ENCODE measurements at regions not wholly inside any gene's neighbourhood (a gene's known extent, or its start where the extent isn't known, plus 50 kb on each side); places are given as distances from the start of the nearest gene placed in this dataset.
"Not testable (repeated sequence)": the region's sequence is repeated elsewhere in the genome, so short reads cannot be mapped to it uniquely, and the experiment has no call there.

- TF ChIP-seq, protein P1, sequence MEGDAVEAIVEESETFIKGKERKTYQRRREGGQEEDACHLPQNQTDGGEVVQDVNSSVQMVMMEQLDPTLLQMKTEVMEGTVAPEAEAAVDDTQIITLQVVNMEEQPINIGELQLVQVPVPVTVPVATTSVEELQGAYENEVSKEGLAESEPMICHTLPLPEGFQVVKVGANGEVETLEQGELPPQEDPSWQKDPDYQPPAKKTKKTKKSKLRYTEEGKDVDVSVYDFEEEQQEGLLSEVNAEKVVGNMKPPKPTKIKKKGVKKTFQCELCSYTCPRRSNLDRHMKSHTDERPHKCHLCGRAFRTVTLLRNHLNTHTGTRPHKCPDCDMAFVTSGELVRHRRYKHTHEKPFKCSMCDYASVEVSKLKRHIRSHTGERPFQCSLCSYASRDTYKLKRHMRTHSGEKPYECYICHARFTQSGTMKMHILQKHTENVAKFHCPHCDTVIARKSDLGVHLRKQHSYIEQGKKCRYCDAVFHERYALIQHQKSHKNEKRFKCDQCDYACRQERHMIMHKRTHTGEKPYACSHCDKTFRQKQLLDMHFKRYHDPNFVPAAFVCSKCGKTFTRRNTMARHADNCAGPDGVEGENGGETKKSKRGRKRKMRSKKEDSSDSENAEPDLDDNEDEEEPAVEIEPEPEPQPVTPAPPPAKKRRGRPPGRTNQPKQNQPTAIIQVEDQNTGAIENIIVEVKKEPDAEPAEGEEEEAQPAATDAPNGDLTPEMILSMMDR (IDR thresholded peaks at IDR 0.05) = no peak
- H3K27me3 ChIP-seq (ENCODE audit: low read depth) = no peaks in the 10 kb centered on the region
- DNase-seq (no peak), ATAC-seq (no peak)
- no peak overlapping the region for H3K4me3 ChIP-seq
- H3K9me3 ChIP-seq = no peaks in the 10 kb centered on the region
- no peaks in the 10 kb centered on the region for H3K4me1 ChIP-seq
- H3K27ac ChIP-seq = no peak overlapping the region
- intact Hi-C loops (cut with DNase I) = no loop called here
- no peaks in the 10 kb centered on the region for H3K36me3 ChIP-seq
Observed at GRCh38 chr4:91758487-91758886, 545.3 kb upstream of the GRID2 start.

GRCh38 chr4:91764085-91764484 lies 539.7 kb upstream of the GRID2 start:
- intact Hi-C loops (cut with DNase I) = no loop called here
- no peaks in the 10 kb centered on the region for H3K27me3 ChIP-seq (ENCODE audit: low read depth)
- H3K9me3 ChIP-seq = no peaks in the 10 kb centered on the region
- DNase-seq (no peak), ATAC-seq (no peak)
- no peaks in the 10 kb centered on the region for H3K36me3 ChIP-seq
- H3K4me1 ChIP-seq = no peaks in the 10 kb centered on the region
- no peak overlapping the region for H3K27ac ChIP-seq
- TF ChIP-seq, protein P1 (IDR thresholded peaks at IDR 0.05) = no peak
- no peak overlapping the region for H3K4me3 ChIP-seq

GRCh38 chr4:91769912-91770311 lies 533.9 kb upstream of the GRID2 start:
- H3K27ac ChIP-seq = no peak overlapping the region
- H3K36me3 ChIP-seq = no peaks in the 10 kb centered on the region
- no peaks in the 10 kb centered on the region for H3K27me3 ChIP-seq (ENCODE audit: low read depth)
- H3K4me1 ChIP-seq = no peaks in the 10 kb centered on the region
- ATAC-seq (no peak), DNase-seq (no peak)
- intact Hi-C loops (cut with DNase I) = no loop called here
- H3K4me3 ChIP-seq = no peak overlapping the region
- no peaks in the 10 kb centered on the region for H3K9me3 ChIP-seq
- TF ChIP-seq, protein P1 (IDR thresholded peaks at IDR 0.05) = no peak

DNA sequence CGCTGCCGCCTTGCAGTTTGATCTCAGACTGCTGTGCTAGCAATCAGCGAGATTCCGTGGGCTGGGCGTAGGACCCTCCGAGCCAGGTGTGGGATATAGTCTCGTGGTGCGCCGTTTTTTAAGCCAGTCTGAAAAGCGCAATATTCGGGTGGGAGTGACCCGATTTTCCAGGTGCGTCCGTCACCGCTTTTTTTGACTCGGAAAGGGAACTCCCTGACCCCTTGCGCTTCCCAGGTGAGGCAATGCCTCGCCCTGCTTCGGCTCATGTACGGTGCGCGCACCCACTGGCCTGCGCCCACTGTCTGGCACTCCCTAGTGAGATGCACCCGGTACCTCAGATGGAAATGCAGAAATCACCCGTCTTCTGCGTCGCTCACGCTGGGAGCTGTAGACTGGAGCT lies 512.1 kb upstream of the GRID2 start:
- H3K4me1 ChIP-seq; H3K9me3 ChIP-seq; H3K27me3 ChIP-seq (ENCODE audit: low read depth); DNase-seq; H3K27ac ChIP-seq; H3K36me3 ChIP-seq; ATAC-seq; intact Hi-C loops (cut with DNase I): not testable (repeated sequence)
- peak overlapping the region; percentile 29 for H3K4me3 ChIP-seq

DNA sequence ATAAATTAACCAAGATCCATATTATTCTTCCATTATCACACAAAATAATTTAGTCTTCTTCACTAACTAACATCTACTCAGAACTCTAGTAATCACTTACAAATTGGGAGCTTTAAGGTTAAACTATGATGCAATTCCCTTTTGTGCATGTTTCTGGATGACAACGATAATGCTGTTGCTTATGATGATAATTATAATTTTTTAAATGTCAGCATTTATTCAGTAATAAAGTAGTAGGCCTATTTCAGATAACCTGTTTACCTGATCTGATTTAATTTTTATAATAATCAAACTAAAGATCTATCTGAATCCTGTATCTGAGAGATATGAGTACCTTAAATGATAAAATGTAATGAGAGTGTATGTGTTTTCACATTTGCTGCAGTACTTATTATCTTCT lies 507.8 kb upstream of the GRID2 start:
- Histone ChIP-seq H3K27ac (no peak overlapping the region), H3K4me1 (no peaks in the 10 kb centered on the region), H3K4me3 (no peak overlapping the region), H3K27me3 (ENCODE audit: low read depth) (no peaks in the 10 kb centered on the region), H3K36me3 (no peaks in the 10 kb centered on the region), H3K9me3 (no peaks in the 10 kb centered on the region)
- DNase-seq = no peak
- intact Hi-C loops (cut with DNase I) = no loop called here
- ATAC-seq = no peak
- TF ChIP-seq, protein P1 (IDR thresholded peaks at IDR 0.05) = no peak

DNA sequence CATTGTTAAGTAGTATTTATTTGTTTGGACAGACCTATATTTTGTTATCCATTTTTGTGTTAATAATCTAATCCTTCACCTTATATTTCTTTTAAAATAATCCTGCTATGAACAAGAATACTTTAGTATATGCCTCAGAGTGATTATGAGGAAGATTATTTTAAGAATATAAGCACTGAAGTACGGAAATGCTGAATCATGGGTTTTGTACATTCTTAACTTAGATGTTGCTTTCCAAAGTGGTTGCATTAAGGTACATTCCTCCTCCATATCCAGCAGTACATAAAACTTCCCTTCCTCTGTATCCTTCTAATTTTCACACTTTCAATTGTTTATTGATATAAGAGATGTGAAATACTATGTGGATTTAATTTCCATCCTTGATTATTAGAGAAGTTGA lies 491.4 kb upstream of the GRID2 start:
- DNase-seq (no peak), ATAC-seq (no peak)
- Histone ChIP-seq H3K4me1 (no peaks in the 10 kb centered on the region), H3K9me3 (no peaks in the 10 kb centered on the region), H3K27ac (no peak overlapping the region), H3K36me3 (no peaks in the 10 kb centered on the region), H3K4me3 (no peak overlapping the region), H3K27me3 (ENCODE audit: low read depth) (no peaks in the 10 kb centered on the region)
- TF ChIP-seq, protein P1 (IDR thresholded peaks at IDR 0.05) = no peak
- intact Hi-C loops (cut with DNase I) = no loop called here

All from lower lobe of right lung (tissue), 2 donors.